ENCODE measurements at regions not wholly inside any gene's neighbourhood (a gene's known extent, or its start where the extent isn't known, plus 50 kb on each side); places are given as distances from the start of the nearest gene placed in this dataset.

DNA sequence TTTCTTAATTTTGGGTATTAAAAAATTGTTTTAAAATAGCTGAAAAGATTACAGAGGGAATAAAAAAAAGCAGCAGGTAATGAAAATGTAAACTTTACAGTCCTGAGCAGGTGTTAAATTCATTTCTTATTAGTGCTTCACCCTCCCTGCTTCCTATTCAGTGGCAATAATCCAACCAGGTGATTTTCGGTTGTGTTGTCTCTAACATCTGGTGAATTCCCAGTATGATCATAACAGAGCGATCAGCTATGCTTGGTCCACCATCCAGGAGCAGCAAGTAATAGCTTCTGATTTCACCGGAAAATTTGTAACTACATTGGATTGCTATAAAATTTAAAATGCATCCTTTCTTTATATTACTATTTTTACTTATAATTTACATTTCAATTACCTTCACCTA is 673.1 kb downstream of the SOCS6 start:
- TF ChIP-seq POLR2A (IDR thresholded peaks at IDR 0.05) (no peak), CTCF (IDR thresholded peaks at IDR 0.05) (no peak)

Data from right lobe of liver (tissue), 4 donors.